PC-3 (cell line): ENCODE measurements at regions not wholly inside any gene's neighbourhood (a gene's known extent, or its start where the extent isn't known, plus 50 kb on each side); places are given as distances from the start of the nearest gene placed in this dataset.

Experiments used
- EZH2 ChIP-seq: fragments of 300-600 bp; sonication (generic); IDR thresholded peaks from one replicate; pipeline ENCODE4 v1.6.1; 2017; ENCODE audit warnings: antibody characterized with exemption, mild to moderate bottlenecking, low read length; ENCODE audit not compliant: unreplicated experiment
- EZH2phosphoT487 ChIP-seq: fragments of 300-600 bp; sonication (generic); IDR thresholded peaks from 2 replicates; pipeline ENCODE4 v1.6.1; 2018; ENCODE audit warnings: mild to moderate bottlenecking, antibody characterized with exemption, low read length, borderline replicate concordance
- TF ChIP-seq, protein P1 (sequence below): fragments of 300-600 bp; sonication (generic); conservative IDR thresholded peaks from 2 replicates; pipeline ENCODE4 v1.5.1; 2017; ENCODE audit warnings: antibody characterized with exemption, low read depth, mild to moderate bottlenecking, low read length

DNA sequence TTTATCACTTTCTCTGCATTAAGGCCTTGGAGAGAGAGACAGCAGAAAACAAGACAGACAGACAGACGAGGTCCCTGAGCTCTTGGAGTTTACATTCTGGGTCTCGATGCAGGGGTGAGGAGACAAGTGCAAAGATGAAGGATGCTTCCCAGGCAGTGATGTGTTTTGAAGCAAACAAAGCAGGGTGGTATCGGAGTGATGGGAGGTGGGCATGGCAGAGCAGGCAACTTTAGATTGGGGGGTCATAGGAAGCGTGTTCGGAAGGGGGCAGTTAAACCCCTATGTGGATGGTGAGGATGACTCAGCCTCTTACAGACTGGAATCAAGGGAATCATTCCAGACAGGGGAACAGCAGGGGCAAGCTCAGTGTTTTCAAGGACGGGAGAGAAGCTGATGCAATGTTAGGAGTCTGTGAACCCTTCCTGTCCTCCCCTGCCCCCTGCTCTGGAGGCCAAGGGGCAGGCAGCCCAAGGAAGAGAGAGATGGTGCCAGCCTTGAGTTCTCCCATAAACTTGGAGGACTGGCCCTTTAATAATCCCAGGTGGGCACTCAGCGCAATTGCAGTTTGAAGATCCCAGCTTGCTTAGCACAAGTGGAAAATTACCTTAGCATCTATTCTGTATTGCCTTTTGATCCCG lies 180.2 kb downstream of the CHST1 start:
- TF ChIP-seq EZH2, result no peak
- TF ChIP-seq, protein P1, sequence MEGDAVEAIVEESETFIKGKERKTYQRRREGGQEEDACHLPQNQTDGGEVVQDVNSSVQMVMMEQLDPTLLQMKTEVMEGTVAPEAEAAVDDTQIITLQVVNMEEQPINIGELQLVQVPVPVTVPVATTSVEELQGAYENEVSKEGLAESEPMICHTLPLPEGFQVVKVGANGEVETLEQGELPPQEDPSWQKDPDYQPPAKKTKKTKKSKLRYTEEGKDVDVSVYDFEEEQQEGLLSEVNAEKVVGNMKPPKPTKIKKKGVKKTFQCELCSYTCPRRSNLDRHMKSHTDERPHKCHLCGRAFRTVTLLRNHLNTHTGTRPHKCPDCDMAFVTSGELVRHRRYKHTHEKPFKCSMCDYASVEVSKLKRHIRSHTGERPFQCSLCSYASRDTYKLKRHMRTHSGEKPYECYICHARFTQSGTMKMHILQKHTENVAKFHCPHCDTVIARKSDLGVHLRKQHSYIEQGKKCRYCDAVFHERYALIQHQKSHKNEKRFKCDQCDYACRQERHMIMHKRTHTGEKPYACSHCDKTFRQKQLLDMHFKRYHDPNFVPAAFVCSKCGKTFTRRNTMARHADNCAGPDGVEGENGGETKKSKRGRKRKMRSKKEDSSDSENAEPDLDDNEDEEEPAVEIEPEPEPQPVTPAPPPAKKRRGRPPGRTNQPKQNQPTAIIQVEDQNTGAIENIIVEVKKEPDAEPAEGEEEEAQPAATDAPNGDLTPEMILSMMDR, result no peak
- no peak for TF ChIP-seq EZH2phosphoT487
